NCI-H2081 treated with DMSO at 0.1 percent for 48 hours (cell line): ENCODE measurements at regions not wholly inside any gene's neighbourhood (a gene's known extent, or its start where the extent isn't known, plus 50 kb on each side); places are given as distances from the start of the nearest gene placed in this dataset.
"Not testable (repeated sequence)": the region's sequence is repeated elsewhere in the genome, so short reads cannot be mapped to it uniquely, and the experiment has no call there.

Experiments used
- DNase-seq: peaks from one replicate; lab custom pipeline; 2025; lab: John Stamatoyannopoulos, UW

DNA sequence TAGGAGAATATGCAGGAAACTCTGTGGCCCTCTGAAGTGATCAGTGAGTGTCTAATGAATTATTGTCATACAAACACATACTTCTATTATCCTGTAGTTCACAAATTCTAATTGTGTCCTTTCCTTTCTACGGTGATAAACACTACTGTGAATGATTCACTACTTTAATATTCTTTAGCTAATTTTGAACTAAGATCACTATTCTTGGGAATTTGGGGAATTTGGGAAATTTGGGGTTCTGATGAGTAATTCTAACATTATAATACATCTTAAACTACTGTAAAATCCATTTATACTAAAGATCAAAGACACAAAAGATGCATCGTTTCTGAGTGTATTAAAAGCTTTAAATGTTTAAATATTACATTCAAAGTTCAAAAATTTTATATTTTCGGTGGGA is 1287.2 kb upstream of the CITED2 start:
- no peak for DNase-seq

DNA sequence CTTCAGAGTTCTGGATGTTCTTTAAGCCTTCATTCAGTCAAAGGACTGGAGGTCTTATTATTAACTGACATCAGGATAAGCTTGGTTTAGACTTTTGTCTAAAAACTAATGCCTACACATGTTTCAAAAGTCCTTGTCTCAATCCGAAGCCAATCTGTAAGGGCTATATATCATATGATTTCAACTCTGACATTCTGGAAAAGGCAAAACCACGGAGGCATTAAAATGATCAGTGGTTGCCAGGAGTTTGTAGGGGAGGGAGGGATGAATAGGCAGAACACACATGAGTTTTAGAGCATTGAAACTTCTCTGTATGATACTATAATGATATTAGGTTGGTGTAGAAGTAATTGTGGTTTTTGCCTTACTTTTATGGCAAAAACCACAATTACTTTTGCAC is 1285.8 kb upstream of the CITED2 start:
- no peak for DNase-seq

DNA sequence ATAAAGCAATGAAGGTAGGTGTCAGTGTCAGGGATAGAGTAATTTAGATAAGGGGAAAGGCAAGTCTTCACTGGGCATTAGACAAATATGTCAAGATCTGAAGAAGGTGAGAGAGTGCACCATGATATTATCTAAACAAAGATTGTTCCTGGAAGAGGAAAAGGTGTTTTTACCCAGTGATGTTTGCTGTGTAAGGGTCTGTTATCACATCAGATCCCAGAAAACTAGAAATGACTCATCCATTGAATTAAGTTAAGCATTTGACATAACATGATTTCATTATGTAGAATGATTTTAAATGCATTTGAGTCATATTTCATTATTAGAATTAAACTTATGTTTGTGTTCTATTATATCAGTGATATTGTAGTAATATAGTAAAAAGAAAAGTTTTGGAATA is 1279.5 kb upstream of the CITED2 start:
- no peak for DNase-seq

DNA sequence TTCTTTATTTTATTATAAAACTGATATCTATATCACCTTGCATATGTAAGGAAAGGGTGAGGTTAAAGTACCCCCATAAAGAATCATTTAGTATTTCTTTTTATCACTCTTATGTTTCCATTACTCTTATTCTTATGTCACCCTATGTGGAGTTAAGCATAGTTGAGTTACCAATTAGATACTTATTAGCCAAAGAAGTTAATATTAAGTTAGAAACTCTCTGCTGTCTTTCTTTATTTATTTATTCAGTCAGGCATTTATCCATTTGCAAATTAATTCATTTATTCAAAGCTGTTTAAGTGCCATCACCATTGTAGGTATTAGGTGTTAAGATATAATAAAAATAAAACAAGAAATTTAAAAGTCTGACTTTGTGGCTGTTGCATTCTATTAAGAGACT is 1279.1 kb upstream of the CITED2 start:
- no peak for DNase-seq

DNA sequence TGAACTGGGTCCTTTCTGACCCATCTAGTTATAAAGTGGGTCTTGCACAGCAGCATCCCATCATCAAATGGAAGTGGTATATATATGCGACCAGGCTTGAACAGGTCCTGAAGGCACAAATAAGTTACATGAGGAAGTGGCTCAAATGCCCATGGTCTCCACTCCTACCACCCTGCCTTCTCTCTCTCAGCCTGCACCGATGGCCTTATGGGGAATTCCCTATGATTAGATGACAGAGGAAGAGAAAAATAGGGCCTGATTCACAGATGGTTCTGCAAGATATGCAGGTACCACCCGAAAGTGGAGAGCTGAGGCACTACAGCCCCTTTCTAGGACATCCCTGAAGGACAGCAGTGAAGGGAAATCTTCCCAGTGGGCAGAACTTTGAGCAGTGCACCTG is 1275.1 kb upstream of the CITED2 start:
- not testable (repeated sequence) for DNase-seq

DNA sequence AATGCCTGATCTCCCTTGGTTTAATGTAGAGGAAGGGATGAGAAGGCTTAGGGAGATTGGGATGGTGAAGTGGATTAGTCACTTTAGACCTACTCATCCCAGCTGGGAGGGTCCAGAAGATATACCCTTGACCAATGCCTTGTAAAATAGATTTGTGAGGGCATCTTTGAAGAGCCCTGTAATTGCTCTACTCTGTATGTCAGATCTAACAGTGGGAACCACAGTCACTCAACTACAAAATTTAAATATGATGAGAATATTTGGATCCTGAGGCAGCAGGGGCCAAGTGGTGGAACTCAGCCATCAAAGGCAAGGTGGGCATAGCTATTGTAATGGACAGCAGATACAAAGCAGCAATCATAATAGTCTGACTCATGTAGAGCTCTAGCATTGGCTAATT is 1272.9 kb upstream of the CITED2 start:
- not testable (repeated sequence) for DNase-seq

DNA sequence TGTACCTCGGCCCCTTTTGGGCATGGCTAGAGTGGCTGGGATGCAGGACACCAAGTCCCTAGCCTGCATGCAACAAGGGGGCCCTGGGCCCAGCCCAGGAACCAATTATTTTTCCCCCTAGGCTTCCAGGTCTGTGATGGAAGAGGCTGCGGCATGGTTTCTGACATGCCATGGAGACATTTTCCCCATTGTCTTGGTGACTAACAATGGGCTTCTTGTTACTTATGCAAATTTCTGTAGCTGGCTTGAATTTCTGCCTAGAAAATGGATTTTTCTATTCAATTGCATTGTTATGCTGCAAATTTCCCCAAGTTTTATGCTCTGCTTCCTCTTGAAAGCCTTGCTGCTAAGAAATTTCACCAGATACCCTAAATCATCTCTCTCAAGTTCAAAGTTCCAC is 1269.6 kb upstream of the CITED2 start:
- DNase-seq, result no peak

DNA sequence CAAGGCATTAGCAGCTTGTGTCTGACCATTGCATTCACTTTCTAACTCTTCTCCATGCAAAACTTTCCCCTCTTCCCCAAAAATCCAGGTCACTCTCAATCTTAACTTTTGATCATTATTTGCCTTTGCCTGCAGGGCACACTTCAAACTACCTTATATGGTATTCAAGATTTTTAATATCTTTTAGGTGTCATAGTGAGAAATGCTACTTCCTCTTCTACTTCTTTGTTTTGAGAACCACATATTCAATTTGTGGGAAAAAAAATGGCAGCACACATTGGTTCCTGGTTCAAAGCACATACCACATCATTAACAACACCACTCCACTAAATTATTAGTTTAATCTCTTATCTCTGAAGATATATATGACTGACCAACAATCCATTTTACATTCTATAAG is 1267.0 kb upstream of the CITED2 start:
- no peak for DNase-seq

DNA sequence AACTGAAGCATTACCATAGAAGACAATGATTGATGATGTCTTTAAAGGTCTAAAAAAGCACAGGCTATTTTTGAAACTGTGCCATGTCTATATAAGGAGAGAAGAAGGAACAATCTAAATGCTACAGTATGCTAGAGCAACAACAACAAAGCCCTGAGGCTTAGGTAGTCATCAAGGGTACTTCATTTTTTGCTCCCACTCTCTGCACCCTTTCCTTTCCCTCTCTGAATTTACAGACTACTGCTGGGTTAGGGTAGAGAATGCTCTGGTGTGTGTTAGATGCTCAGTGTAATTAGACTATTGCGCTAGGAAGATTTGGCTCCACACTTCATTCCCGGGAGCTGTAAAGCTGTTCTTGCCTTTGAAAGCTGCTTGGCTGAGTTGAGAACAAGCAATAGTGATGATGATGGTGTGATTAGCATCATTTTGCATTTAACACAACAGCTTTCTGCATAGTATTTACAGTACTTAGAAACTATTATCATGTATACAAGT is 1262.5 kb upstream of the CITED2 start:
- DNase-seq, result no peak

DNA sequence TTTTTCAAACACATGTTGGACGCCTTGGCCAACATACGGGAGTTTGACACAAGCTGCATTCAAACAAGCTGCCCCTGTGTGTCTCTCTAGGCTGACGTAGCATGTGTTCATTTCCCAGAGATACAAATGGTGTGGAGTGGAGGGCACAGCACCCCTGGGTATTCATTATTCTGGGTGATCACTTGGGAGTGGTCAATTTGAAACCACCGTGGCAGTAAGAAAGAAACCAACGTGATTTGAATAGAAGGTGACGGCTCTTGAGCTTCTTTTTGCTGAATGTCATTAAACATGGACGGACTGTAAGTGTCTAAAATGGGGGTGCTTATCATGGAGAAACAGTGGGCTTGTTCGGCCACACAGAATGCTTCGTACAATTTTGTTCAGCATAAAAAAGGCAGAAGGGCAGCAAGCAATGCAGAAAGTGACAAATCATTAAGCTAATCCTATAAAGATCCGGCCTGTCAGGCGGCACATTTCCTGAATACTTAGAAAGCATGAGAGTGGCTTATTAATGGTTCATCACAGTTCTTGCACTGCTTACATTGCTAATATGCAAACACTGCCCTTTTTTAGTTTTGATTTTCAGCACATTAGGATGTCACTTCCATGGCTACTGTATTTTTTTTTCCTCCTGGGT is 1261.9 kb upstream of the CITED2 start:
- DNase-seq, result peak; percentile 42

DNA sequence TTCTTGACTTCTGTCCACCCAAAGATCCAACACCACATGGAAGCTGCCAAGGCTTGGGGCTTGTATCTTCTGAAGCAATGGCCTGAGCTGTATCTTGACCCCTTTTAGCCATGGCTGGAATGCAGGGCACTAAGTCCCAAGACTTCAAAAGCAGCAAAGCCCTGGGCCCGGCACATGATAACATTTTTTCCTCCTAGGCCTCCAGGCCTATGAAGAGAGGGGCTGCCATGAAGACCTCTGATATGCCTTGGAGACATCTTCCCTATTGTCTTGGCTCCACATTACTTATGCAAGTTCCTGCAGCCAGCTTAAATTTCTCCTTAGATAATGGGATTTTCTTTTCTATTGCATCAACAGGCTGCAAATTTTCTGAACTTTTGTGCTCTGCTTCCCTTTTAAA is 1252.6 kb upstream of the CITED2 start:
- DNase-seq, result no peak

DNA sequence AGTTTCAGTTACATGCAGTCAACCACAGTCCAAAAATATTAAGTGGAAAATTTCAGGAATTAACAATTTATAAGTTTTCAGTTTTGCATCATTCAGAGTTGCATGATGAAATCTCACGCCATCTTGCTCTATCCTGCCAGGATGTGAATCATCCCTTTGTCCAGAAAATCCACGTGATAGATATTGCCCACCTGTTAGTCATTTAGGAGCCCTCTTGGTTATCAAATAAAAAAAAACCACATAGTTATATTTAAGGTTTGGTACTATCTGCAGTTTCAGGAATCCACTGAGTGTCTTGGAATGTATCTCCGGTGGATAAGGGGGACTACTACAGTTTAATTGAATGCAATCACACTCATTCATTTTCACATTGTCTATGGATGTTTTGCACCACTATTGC is 1249.0 kb upstream of the CITED2 start:
- DNase-seq, result no peak

DNA sequence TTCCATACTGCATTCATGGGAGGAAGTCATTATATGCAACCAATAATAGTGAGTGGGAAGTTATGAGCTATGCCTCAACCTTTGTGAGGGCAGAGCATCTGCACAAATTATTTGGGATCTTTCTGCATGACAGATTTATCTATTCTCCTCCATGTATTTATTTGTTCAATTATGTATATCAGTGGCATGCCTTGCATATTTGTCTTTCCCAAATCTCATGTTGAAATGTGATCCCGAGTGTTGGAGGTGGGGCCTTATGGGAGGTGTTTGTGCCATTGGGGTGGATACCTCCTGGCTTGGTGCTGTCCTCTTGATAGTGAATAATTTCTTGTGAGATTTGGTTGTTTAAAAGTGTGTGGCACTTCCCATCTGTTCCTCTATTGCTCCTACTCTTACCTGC is 1246.0 kb upstream of the CITED2 start:
- DNase-seq, result no peak

DNA sequence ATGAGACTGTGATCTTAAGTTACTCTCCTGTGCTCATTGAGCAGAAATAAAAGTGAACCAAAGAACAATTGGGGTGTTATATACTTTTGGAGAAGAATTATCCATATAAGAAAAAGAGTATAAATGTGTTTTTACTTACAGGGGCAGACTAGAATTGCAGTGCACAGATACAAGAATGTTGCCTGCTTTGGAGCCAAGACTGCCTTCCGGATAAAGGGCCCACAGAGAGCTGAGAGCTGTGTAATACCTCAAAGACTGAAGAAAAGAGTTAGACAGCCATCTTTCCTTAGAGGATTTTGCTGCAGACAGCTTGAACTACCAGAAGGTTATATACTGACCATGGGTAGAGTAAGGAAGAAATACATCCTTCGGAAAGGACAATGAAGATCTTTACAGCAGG is 1235.5 kb upstream of the CITED2 start:
- DNase-seq, result no peak

DNA sequence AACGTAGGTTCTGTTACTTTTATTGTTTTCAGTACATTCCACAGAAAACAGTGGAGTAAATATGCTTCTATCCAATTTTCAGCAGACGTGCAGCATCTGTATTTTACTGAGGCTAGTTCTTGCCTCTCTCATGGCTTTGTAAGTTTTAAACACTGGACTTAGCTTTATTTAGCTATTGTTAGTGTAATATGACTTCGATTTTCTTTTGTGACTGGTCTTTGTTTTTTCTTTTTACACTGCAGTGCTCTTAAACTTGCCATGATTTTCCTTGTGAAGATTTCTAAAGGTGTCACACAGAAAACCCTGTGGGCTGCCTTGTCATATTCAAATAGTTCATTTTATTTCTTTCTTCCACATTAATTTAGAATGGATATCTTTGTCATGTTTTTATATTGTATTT is 1234.9 kb upstream of the CITED2 start:
- no peak for DNase-seq

DNA sequence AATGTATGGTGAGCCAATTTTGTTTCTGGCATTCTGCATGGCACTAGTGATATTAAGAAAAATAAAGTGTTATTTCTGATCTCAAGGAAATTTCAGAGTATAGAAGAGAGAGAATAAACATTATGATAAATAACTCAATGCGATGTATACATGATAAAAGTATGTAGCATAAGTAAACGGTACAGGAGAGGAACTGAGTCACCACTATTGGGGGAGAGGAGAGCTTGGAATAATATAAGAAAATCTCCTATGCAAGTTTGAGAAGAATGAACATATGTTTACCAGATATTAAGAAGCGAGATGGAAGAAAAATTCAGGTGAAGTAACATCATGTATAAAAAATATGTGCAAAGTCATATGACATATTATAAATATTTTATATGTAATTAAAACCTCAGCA is 1230.3 kb upstream of the CITED2 start:
- DNase-seq, result no peak

DNA sequence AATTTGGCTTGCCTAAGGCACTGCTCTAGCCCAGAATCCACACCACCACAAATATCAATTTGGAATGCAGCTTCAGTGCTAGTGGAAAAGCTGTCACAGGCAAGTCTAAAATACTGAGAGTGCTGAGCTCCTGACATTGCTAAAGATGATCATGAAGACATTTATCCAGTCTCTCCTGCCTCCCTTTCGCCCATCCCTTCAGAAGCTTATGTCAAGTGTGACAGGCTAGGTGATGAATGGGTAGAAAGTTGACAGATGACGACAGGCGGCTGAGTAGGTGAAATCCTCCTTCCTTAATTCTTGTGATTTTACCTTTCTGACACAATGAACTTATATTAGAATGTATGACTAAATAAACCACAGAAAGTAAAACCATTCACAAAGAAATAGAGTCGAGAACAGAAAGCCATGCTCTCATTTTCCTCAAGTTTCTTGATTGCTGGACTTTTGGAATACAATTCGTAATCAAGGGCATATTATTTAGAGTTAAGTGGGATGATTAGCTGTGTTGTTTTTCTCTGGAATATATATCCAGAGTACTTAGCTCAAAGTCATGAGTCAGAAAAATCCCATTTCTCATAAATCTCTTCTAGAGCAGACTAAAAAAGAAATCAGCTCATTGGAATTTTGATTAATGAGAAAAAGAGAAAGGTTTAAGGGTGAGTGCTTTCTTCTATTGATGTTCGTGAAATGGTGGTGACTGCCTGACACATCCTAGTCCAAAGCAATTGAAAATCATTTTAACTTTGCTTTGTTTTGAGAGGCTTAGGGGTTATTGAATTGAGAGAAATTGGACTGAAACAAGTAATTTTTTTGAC is 1228.2 kb upstream of the CITED2 start:
- no peak for DNase-seq

DNA sequence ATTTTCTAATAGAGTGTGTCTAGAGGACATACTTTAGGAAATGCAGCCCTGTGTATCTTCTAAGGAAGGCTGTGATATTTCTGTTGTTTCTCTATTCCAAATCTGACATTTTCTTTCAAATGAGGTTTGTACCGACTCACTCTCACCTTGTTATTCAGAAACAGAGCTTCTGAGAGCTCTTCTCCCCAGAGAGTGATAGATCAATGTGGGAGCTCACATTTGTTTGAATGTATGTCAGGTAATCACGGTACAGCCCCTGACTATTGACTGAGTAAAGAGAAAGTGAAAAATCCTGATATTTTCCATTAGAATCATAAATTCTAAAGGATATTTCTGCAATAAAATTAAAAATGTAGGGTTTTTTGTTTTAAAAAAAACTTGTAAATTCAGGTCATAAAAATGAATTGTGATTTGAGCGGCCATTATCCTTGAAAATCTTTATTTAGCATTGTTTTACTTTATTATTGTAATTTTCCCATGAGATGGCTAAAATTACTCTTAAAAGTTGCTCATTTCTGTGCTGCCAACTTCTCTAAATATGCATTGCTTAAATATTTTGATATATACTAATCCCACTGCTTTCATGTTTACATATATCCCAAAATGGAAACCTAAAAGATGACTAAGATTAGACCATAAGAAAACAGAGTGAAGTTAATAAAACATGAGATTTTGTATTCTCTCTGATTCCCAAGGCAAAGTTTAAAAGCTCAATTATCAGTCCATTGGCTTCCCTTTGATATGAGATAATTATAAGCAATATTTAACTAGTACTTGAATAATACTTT is 1226.8 kb upstream of the CITED2 start:
- no peak for DNase-seq

DNA sequence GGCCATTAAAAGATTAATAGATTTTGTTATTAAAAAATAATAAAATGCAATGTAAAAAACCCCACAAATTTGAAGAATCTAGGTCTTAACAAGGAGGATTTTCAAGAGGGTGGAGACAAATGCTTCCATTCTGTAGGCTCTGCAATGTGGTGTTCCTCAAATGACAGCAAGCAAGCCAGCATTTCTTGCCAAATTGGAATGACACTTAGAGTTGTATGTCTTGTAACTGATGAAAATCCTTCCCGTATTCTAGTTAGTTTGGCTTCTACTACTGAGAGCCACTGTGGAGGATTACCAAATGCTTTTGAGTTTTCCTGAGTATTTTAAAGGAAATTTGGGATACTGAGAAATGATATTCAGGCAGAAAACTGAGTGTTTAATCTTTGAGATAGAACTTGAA is 1225.5 kb upstream of the CITED2 start:
- DNase-seq, result no peak

DNA sequence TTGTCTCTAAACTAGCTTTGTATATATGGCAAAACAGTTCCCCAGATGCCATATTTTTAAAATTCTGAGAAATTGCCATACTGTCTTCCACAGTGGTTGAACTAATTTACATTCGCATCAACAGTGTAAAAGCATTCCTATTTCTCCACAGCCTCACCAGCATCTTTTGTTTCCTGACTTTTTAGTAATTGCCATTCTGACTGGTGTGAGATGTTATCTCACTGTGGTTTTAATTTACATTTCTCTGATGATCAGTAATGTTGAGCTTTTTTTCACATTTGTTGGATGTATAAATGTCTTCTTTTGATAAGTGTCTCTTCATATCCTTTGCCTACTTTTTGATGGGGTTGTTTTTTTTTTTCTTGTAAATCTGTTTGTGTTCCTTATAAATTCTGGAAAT is 1222.7 kb upstream of the CITED2 start:
- no peak for DNase-seq

DNA sequence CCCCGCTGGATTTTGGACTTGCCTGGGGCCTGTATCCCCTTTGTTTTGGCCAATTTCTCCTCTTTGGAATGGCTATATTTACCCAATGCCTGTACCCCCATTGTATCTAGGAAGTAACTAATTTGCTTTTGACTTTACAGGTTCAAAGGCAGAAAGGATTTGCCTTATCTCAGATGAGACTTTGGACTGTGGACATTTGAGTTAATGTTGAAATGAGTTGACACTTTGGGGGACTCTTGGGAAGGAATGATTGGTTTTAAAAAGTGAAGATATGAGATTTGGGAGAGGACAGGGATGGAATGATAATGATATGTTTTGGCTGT is 1220.3 kb upstream of the CITED2 start:
- no peak for DNase-seq

DNA sequence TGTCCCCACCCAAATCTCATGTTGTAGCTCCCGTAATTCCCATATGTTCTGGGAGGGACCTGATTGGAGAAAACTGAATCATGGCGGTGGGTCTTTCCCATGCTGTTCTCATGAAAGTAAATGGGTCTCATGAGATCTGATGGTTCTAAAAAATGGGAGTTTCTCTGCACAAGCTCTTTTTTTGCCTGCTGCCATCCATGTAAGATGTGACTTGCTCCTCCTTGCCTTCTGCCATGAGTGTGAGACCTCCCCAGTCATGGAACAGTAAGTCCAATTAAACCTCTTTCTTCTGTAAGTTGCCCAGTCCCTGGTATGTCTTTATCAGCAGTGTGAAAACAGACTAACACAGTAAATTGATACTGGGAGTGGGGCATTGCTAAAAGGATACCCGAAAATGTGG is 1218.4 kb upstream of the CITED2 start:
- DNase-seq, result no peak

DNA sequence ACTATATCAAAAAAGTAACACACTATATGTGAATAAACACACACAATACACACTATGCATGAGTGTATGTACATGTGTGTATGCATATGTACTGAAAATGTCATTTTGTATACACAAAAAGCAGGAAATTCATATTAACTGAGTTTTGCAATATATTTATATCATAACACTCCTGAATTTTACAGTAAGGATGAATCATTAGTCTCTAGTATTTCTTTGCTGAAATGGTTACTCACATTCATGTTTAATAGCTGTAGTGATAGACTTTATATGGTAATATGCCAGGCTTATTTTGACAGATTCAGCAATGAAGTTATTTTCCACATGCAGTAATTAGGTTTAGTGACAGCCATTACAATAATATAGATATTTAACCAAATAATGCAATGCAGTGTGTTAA is 1216.2 kb upstream of the CITED2 start:
- no peak for DNase-seq
